C4-2B (cell line): ENCODE measurements at regions not wholly inside any gene's neighbourhood (a gene's known extent, or its start where the extent isn't known, plus 50 kb on each side); places are given as distances from the start of the nearest gene placed in this dataset.
"Not testable (repeated sequence)": the region's sequence is repeated elsewhere in the genome, so short reads cannot be mapped to it uniquely, and the experiment has no call there.

ENCODE experiments used
- ZFX ChIP-seq: fragments of 450-650 bp; IDR thresholded peaks from 2 replicates; pipeline ENCODE4 v1.6.1; 2017
- TF ChIP-seq, protein P1 (sequence below): fragments of 450-650 bp; conservative IDR thresholded peaks from 2 replicates; pipeline ENCODE4 v1.5.1; 2017; ENCODE audit warnings: mild to moderate bottlenecking

- TF ChIP-seq, protein P1, sequence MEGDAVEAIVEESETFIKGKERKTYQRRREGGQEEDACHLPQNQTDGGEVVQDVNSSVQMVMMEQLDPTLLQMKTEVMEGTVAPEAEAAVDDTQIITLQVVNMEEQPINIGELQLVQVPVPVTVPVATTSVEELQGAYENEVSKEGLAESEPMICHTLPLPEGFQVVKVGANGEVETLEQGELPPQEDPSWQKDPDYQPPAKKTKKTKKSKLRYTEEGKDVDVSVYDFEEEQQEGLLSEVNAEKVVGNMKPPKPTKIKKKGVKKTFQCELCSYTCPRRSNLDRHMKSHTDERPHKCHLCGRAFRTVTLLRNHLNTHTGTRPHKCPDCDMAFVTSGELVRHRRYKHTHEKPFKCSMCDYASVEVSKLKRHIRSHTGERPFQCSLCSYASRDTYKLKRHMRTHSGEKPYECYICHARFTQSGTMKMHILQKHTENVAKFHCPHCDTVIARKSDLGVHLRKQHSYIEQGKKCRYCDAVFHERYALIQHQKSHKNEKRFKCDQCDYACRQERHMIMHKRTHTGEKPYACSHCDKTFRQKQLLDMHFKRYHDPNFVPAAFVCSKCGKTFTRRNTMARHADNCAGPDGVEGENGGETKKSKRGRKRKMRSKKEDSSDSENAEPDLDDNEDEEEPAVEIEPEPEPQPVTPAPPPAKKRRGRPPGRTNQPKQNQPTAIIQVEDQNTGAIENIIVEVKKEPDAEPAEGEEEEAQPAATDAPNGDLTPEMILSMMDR: not testable (repeated sequence)
- not testable (repeated sequence) for TF ChIP-seq ZFX
Observed at GRCh38 chr2:114018464-114018863, 128.6 kb downstream of the ACTR3 start.
